MG63 (cell line): ENCODE measurements at regions not wholly inside any gene's neighbourhood (a gene's known extent, or its start where the extent isn't known, plus 50 kb on each side); places are given as distances from the start of the nearest gene placed in this dataset.

Experiments used
- DNase-seq: peaks from one replicate; pipeline ENCODE4 v3.0.0-alpha.2; 2020
- H3K27me3 ChIP-seq: fragments of 250-450 bp; sonication (Bioruptor Pico); 2 replicates; pipeline ENCODE4 v1.5.1; 2020; ENCODE audit warnings: mild to moderate bottlenecking, moderate library complexity
- H3K36me3 ChIP-seq: fragments of 250-450 bp; sonication (Bioruptor Pico); 2 replicates; pipeline ENCODE4 v1.5.1; 2020; ENCODE audit warnings: mild to moderate bottlenecking, moderate library complexity
- H3K4me3 ChIP-seq: fragments of 250-450 bp; sonication (Bioruptor Pico); 2 replicates; pipeline ENCODE4 v1.5.1; 2020; ENCODE audit warnings: mild to moderate bottlenecking, moderate library complexity
- H3K9me3 ChIP-seq: fragments of 250-450 bp; sonication (Bioruptor Pico); 2 replicates; pipeline ENCODE4 v1.5.1; 2020; ENCODE audit warnings: mild to moderate bottlenecking, moderate library complexity

DNA sequence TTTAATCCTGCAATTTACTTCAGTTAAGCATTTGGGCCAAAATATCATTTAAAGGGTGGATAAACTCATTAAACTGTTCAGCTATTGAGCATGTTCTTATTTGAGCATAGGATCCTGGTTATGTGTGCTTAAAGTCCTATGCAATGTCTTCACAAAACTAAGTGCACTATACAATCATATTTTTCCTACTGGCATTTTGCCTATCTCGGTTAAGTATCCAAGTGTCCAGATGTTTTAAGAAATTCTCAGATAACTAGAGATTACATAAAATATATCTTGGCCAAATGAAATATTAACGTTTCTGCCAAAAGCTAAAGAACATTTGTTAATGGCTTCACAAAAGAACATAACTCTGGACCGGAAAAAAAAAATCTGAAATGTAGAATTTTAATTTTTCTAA, 250.8 kb upstream of the LRFN5 start:
- DNase-seq, result no peak
- no peaks in the 10 kb centered on the region for H3K9me3 ChIP-seq
- H3K4me3 ChIP-seq, result no peak overlapping the region
- no peaks in the 10 kb centered on the region for H3K36me3 ChIP-seq
- H3K27me3 ChIP-seq, result no peaks in the 10 kb centered on the region

DNA sequence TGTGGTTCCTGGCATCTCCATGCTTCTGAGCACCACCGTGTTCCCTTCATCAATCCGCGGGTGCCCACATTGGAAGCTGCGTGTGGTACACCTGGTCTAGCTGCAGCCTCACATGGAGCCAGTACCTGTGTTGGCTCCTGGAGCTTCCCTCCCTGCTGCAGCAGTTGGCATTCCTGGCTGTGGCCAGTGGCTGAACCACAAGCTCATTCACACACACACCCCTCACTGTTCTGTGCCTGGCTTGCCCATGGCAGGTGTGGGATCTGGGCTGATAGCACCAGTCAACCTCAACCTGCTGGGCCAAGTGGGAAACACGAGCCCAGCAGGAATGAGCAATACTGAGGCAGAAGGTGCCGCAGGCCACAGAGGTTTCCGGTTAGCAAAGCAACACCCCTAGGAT, 256.2 kb upstream of the LRFN5 start:
- no peak for DNase-seq
- H3K27me3 ChIP-seq, result no peaks in the 10 kb centered on the region
- no peaks in the 10 kb centered on the region for H3K9me3 ChIP-seq
- no peak overlapping the region for H3K4me3 ChIP-seq
- H3K36me3 ChIP-seq, result no peaks in the 10 kb centered on the region

DNA sequence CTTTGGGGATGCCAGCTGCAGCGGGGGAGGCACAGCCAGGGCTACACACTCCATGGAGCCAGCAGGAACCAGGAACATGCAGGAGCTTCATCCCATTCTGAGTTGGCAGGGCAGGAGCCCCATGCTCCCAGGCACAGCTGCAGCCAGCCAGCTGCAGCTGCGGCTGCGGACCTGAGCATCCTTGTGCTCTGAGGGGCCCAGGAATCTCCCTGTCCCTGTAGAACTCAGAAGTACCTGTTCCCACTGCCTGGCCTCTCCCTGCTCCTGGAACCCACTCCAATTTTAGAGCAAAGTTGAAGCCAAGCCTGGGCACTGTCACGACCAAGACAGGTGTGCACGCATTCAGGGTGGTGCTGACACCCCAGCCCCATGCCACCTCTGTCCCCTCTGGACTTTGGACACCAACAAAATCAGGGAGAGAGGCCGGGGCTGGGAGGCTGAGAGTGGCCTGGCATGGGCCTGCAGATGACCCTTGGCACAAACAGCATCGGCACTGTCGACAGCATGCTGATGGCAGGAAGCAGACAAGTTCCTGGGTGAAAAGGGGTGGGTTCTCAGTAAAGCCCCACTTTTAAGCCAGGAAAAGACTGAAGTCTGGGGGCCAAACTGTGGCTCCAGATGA, 257.3 kb upstream of the LRFN5 start:
- DNase-seq, result no peak
- no peaks in the 10 kb centered on the region for H3K27me3 ChIP-seq
- no peaks in the 10 kb centered on the region for H3K36me3 ChIP-seq
- no peaks in the 10 kb centered on the region for H3K9me3 ChIP-seq
- H3K4me3 ChIP-seq, result no peak overlapping the region

DNA sequence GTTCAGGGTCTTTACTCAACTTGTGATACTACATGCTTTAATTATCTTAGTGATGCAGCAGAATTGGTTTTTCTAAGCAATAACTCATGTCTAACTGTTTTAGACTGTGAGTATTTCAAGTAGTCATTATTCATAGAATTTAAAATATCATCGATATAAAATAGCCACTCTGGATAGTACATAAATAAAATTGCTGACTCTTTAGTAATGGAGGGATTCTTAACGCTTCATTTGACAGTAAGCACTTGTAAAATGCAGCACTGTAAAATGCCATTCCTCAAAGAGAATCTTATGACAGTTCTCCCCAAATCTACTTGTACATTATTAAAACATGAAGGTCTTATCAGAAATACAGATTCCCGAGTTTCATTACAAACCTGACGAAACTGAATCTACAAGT, 262.8 kb upstream of the LRFN5 start:
- Histone ChIP-seq H3K4me3 (no peak overlapping the region), H3K27me3 (no peaks in the 10 kb centered on the region), H3K36me3 (no peaks in the 10 kb centered on the region), H3K9me3 (no peaks in the 10 kb centered on the region)
- DNase-seq, result no peak

DNA sequence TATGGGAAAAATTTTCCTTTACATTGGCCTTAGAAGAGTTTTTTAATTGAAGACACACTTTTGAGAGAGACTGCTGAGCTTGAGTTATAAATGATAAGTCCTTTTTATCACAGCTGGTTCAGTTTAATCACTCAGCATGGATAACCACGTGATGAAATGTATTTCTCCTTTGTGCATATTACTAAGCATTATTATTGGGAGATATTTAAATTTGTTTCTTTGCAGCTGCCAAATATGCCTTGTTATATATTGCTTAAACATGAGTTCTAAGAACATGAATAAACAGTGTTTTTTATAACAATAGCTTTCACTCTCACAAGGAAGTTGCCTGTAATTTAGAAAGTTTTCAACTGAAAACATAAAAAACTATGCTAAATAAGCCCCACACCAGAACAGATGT, 293.5 kb upstream of the LRFN5 start:
- no peaks in the 10 kb centered on the region for H3K27me3 ChIP-seq
- no peak overlapping the region for H3K4me3 ChIP-seq
- no peaks in the 10 kb centered on the region for H3K9me3 ChIP-seq
- no peak for DNase-seq
- no peaks in the 10 kb centered on the region for H3K36me3 ChIP-seq

DNA sequence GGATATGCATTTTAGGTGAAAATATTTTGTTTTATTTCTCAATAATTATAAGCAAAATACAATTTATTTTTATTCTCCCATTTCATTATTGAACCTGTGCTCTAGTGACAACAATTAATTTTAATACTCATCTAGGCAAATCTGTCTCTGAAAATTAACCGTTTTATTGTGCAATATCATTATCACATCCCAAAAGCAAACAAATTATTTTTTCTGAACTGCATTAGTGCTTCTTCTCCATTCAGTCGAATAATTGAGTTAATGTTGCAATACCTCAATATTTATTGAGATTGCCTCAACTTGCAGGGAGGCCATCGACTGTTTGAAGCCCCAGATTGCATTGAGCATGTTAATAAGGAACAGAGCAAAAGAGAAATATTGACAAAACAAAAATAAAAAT, 303.2 kb upstream of the LRFN5 start:
- H3K36me3 ChIP-seq, result no peaks in the 10 kb centered on the region
- no peak for DNase-seq
- H3K9me3 ChIP-seq, result no peaks in the 10 kb centered on the region
- no peak overlapping the region for H3K4me3 ChIP-seq
- H3K27me3 ChIP-seq, result no peaks in the 10 kb centered on the region

DNA sequence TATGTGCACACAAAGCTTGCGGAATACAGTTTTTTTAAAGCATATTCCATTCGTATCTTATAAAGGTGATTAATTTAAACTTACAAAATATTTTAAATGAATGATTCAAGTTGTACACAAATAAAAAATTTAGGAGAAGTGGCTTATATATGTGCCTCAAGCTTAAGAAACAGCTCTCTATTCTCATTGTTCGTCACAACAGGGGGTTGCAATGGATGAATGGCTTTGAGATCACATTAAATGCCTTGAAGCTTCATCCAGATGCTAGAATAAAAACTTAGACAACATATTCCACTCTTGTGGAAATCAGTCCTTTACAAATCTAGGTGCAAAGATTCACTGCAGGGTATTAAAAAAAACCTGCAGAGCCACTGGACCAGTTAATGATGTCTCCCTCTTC, 303.9 kb upstream of the LRFN5 start:
- Histone ChIP-seq H3K9me3 (no peaks in the 10 kb centered on the region), H3K4me3 (no peak overlapping the region), H3K36me3 (no peaks in the 10 kb centered on the region), H3K27me3 (no peaks in the 10 kb centered on the region)
- no peak for DNase-seq

DNA sequence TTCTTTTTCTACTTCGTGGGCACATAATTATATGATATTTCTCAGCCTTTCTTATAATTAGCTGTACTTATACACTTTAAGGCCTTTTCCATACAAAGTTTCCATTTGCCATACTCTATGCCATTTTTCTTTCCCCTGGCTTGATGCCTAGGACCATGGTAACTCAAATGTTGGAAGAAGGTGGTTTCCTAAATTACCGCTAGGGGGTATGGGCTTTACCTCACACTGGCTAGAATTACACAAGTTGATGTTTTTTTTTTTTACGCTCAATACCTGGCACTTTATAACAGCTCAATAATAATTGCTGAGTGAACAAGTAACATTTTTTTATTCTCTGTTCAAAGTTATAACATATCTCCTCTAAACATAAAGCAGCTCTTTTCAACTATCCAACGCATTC, 306.8 kb upstream of the LRFN5 start:
- Histone ChIP-seq H3K27me3 (no peaks in the 10 kb centered on the region), H3K4me3 (no peak overlapping the region), H3K36me3 (no peaks in the 10 kb centered on the region), H3K9me3 (no peaks in the 10 kb centered on the region)
- DNase-seq, result no peak

DNA sequence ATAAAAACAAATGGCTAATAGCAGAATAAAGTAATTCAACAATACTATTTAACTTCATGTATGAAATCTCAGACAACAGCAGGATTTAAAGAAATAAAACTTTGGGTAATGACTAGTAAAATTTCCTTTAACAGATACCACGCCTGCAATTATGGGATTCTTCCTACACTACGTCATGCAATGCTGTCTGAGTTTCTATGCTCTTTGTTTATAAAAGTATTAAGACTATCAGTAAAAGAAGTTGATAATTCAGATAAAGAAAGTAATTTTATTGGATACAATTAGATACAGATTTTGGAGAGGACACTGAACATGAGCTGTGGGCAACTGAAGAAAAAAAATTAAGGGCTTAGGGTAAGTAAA, 308.4 kb upstream of the LRFN5 start:
- no peaks in the 10 kb centered on the region for H3K9me3 ChIP-seq
- DNase-seq, result no peak
- H3K36me3 ChIP-seq, result no peaks in the 10 kb centered on the region
- H3K4me3 ChIP-seq, result no peak overlapping the region
- no peaks in the 10 kb centered on the region for H3K27me3 ChIP-seq

DNA sequence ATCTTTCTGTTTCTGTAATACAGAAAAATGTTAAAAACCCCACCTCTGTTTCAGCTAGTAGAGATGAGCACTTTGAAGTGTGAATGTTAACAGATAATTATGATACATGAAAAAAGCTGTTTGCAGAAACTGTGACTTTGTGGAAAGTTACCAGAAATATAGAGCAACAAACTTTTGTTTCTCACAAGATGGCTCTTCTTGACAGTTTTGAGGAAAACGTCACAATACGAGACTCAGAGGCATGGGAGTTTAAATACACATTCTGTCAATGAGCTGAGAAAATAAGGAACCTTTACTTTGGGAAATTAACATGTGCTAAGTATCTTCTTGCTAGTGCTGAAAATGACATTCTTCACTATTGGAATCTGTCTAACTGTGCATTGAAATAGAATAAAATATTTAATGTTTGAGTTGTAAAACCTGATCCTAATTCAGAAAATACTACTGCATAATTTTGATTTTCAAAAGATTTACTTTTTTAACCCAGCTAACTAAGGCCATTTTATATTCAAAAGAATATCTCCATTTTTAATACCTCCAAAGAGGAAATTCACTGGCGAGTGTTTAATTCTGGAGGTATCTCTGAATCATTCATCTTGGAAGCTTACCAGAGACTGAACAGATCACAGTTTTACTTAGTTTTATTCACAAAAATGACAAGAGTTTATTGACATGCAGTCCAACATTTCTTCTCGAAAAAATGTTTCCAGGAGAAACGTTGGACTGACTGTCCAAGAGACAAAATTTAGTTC, 308.9 kb upstream of the LRFN5 start:
- H3K27me3 ChIP-seq, result no peaks in the 10 kb centered on the region
- H3K9me3 ChIP-seq, result no peaks in the 10 kb centered on the region
- H3K36me3 ChIP-seq, result no peaks in the 10 kb centered on the region
- H3K4me3 ChIP-seq, result no peak overlapping the region
- no peak for DNase-seq

DNA sequence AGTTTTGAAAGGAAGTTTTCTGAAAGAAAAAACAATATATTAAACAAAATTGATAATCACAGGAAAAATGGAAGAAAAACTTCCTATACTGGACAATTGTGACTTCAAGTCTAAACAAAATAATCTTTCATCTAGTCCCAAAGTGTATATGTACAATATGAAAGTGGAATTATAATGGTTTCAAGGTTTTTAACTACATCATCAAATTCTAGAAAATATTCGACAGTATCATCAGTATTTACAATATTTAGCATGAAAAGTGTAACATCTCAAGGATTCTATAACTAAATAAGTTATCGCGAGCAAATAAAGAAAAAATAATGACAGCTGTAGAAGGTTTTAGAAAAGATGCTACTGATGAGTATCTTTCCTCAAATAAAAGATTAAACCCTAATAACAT, 310.9 kb upstream of the LRFN5 start:
- no peaks in the 10 kb centered on the region for H3K27me3 ChIP-seq
- no peak for DNase-seq
- H3K9me3 ChIP-seq, result no peaks in the 10 kb centered on the region
- H3K4me3 ChIP-seq, result no peak overlapping the region
- H3K36me3 ChIP-seq, result no peaks in the 10 kb centered on the region

DNA sequence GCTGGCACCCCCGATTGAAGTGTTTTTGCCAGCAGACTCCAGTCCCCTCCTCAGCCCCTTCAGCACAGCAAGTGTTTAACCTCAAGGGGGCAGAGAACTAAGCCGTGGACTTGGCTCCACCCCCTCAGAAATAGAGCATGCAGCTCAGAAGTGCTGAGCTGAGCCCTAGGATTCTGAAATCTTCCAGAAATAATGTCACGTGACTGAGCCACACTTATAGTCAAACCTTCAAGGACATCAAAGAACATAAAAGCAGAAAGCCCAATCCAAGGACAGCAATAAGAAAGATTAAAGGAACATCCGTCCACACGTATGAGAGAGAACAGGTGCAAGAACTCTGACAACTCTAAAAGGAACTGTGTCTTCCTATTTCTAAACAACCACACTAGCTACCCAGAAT, 317.7 kb upstream of the LRFN5 start:
- no peaks in the 10 kb centered on the region for H3K27me3 ChIP-seq
- H3K9me3 ChIP-seq, result no peaks in the 10 kb centered on the region
- DNase-seq, result no peak
- H3K36me3 ChIP-seq, result no peaks in the 10 kb centered on the region
- no peak overlapping the region for H3K4me3 ChIP-seq

DNA sequence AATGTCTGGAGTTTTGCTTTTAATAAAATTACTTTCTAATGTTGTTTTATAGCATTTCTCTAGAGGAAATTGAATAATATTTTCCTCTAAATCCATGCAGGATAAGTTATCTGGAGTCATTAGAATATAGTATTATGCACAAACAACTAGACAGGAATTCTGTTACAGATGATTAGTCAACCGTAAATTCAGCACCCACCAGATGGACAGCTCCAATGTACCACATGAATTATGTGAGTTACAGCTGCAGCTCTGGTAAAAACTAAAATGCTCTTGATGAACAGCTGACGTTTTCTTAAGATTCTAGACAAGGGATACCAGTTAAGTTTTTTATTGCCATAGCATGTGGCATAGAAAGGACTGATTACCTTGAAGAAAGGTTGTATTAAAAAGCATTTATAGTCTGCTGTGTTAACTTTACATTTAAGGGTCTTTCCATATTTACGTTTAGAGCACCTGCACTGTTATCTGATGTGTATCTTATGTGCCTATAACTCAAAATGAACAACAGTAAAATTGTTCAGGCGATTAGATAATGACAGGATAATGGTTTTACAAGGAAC, 321.4 kb upstream of the LRFN5 start:
- Histone ChIP-seq H3K27me3 (no peaks in the 10 kb centered on the region), H3K36me3 (no peaks in the 10 kb centered on the region), H3K9me3 (no peaks in the 10 kb centered on the region), H3K4me3 (no peak overlapping the region)
- peak; percentile 3 for DNase-seq

DNA sequence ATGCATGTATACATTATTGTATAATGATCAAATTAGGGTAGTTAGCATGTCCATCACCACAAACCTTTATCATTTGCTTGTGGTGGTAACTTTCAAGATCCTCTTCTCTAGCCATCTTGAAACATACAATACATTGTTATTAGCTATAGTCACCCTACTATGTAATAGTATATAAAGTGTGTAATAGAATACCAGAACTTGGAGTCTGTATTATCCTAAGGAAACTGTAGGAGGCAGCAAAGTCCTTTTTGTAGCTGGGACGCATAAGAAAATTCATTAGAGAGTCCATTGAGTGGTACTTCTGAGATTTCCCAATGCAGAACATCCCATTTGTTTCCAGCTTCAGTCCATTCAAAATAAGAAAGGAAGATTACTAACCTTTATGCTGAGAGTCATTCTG, 325.9 kb upstream of the LRFN5 start:
- no peak for DNase-seq
- H3K4me3 ChIP-seq, result no peak overlapping the region

DNA sequence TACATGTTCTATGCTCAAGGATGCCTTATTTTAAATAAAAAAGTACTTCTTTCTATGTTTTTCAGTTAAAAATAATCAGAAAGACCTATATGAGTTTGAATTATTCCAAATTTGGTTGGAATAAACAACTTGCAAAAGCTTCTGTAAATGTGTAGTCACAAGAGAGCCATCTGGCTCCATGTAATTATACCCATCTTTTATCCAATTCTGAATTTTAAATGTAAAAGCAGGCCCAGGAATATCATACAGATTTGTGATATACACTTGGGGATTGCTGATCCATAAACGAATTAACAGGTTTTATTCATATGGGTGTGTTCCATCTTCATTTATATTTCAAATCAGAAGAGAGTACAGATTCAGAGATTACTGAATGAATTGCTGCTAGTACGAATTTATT, 329.2 kb upstream of the LRFN5 start:
- Histone ChIP-seq H3K9me3 (no peaks in the 10 kb centered on the region), H3K27me3 (no peaks in the 10 kb centered on the region), H3K4me3 (no peak overlapping the region), H3K36me3 (no peaks in the 10 kb centered on the region)
- DNase-seq, result no peak

More for the DNA sequence above, 325.9 kb upstream of the LRFN5 start:
- H3K27me3 ChIP-seq, result no peaks in the 10 kb centered on the region
- no peaks in the 10 kb centered on the region for H3K9me3 ChIP-seq
- no peaks in the 10 kb centered on the region for H3K36me3 ChIP-seq

DNA sequence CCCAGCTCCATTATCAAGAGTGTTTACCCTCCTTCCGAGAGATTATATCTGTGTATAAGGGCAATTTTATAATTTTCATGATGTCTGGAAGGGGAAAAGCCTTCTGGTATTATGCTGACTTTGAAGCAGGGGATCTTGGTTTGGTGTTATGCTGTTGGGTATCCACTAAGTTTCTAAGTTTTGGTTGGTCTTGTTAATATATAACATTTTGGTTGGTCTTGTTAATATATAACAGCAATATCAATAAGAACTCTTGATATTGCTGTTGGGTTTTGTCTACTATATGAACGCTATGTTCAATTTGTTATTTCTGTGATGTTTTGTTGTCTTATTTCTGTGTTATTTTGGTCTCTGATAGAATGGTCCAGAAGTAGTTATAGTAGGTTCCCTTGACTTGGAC, 349.2 kb upstream of the LRFN5 start:
- Histone ChIP-seq H3K4me3 (no peak overlapping the region), H3K27me3 (no peaks in the 10 kb centered on the region), H3K36me3 (no peaks in the 10 kb centered on the region), H3K9me3 (no peaks in the 10 kb centered on the region)
- no peak for DNase-seq

DNA sequence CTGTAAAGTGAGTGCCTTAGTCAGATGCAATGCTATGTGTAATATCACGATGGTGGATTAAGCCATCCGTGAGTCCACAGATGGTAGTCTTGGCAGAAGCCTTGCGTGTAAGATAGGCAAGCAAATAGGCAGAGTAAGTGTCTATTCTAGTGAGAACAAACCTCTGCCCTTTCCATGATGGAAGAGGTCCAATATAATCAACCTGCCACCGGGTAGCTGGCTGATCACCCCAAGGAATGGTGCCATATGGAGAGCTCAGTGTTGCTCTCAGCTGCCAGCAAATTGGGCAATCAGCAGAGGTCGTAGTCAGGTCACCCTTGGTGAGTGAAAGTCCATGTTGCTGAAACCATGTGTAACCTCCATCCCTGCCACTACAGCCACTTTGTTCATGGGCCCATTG, 371.2 kb upstream of the LRFN5 start:
- Histone ChIP-seq H3K9me3 (no peaks in the 10 kb centered on the region), H3K36me3 (no peaks in the 10 kb centered on the region), H3K4me3 (no peak overlapping the region), H3K27me3 (no peaks in the 10 kb centered on the region)
- DNase-seq, result peak; percentile 63

DNA sequence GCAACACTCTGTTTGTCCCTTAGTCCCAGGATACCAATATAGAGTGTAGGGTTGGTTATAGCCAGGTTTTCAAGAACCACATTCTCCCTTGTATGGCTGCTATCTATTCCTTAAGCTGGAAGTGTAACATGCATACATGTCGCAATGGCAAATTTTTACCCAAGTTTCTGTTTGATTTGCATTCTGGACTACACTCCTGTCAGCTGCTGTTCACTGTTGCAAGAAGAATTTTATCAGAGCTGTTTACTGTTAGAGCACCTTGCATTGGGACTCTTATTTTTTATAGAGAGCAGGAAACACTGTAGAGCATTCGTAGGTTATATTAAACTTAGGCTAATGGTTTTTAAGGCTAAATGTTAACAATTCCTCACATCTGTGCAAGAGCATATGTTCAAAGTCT, 376.0 kb upstream of the LRFN5 start:
- Histone ChIP-seq H3K27me3 (no peaks in the 10 kb centered on the region), H3K36me3 (no peaks in the 10 kb centered on the region), H3K4me3 (no peak overlapping the region), H3K9me3 (no peaks in the 10 kb centered on the region)
- no peak for DNase-seq
